Retina (tissue), 1 donor: ENCODE measurements at regions not wholly inside any gene's neighbourhood (a gene's known extent, or its start where the extent isn't known, plus 50 kb on each side); places are given as distances from the start of the nearest gene placed in this dataset.
A peak's percentile ranks its signal among the peaks of the same experiment; 100 is the strongest.

Experiments
- DNase-seq: peaks from one replicate; pipeline ENCODE4 v3.0.0-alpha.2; 2016

GRCh38 chrX:40175511-40176350 is 78.0 kb upstream of the BCOR start:
- peak; percentile 84 for DNase-seq

DNA sequence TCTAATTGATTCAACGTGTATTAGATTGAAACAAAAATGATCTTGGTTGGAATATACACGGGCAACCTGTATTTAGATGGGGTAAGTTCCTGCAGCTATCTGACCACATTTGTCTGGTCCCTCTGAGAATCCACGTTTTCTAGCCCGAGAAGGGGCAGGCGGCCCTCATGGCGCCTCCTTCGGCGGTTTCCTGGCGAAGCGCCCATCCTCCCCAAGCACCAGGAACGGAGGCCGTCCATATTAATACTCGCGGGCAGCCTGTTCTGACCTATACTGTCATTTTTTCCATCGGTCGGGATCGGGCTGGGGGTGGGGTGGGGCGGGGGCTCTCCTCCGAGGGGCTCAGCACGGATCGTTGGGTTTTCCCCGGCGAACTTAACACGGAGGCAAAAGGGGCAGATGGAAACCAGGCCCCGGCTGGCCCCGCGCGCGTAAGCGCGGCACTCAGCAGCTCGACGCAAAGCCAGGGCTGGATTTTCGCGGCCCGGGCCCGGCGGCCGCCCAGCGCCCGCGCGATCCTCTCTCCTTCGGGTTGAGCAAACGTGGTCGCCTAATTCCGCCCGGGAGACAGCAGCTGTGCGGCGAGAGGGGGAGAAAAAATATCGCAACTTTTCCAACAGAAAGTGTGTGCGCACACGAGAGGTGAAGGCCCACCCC is 77.2 kb upstream of the BCOR start:
- peak; percentile 89 for DNase-seq

- peak; percentile 64 for DNase-seq
These were observed 76.5 kb upstream of the BCOR start for GRCh38 chrX:40174001-40174853.

DNA sequence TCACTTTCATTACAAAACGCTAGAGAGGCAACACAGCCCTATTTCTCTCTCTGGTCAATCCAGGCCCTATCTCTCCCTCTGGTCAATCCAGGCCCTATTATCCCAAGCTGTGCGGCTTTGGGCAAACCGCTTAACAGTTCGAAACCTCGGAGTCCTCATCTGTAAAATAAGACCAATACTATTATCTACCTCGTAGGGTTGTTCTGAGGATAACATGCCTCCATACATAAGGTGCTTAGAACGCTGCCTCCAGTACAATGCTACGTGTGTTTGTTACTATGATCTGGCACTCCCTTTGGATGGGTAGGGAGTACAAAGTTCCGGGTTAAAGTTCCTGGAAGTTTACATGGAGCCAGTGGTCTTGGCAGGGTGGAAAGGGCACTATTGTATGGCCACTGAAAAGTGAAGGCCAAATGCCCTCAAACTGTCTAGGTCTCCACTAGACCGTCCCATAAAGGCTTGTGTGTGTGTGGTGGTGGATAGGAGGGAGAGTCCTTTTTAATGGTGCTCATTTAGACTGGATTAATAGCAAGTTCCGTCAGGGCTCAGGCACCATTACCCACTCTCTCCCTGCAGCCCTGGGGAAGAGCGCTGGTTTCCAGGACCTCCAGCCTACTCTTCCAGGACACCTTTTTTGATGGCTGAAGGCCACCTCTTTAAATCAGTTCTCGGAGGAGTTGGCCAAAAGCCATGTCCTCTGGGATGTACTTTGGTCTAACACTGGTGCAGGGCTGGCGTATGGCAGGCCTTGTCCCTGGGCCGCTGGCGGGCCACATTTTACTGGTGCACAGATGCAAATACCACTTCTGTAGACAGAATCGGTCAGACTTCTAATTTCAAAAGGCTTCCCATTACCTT is 75.6 kb upstream of the BCOR start:
- peak; percentile 5 for DNase-seq

DNA sequence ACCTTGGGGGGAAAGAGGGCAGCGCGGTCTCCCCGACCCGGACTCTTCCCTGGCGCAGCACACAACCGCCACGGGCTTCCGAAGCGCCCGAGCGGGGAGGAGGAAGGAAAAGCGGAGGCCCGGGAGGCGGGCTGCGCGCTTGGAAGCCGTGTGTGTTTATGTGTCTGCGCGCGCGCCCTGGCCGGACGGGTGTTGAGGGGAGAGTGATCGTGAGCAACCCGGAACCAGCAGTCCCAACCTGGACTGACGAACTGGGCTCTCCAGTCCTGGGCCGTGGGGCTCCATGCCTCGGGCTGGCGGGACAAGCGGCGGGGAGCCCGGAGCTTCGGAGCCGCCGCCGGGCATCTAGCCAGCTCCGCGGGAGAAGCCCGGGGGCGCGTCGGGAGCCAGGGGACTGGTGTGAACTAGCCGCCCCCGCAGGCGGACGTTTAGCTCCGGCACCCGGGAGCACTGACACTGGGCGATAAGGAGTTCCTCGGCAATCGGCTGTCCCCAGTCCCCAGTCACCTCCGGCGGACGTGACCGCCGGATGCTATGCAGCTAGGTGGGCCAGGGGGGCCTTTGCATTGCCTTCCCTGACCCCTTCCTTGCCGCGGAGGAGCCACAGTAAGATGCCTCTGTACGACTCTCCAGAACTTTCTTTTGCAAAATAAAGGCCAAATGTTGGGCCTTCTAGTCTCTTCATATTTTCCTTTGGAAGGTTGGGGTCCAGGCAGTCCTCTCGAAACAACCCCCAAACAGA is 74.8 kb upstream of the BCOR start:
- no peak for DNase-seq

GRCh38 chrX:40171513-40172400 is 74.0 kb upstream of the BCOR start:
- DNase-seq, result peak; percentile 79

DNA sequence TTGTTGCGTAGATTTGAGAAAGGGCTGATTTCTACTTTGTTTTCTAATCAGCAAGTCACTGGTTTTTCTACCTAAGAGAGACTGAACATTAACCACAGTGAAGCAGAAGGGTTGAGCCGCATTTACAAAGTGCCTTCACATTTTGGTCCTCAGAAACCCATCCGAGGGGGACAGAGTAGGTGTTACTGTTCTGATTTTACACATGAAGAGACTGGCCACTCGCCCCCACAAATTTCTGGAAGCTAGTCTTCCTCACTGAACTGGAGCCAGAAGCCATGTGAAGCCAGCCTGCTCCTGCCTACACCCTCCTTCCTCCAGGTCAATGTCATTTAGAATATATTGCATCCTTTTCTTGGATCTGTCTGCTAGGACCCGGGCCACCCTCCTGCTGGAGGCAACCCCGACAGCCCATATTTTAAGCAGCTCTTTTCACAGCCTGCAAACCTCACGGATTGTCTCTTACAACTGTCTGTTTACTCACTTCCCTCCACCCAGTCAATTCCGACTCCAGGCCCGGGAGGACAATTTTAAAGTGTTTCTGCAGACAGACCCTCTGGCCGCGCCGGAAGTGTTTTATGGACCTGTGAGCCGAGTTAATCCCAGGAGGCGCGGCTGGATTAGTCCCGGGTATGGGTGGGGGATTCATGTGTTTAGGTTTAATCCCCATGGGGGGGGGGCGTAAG is 73.2 kb upstream of the BCOR start:
- DNase-seq, result peak; percentile 48

DNA sequence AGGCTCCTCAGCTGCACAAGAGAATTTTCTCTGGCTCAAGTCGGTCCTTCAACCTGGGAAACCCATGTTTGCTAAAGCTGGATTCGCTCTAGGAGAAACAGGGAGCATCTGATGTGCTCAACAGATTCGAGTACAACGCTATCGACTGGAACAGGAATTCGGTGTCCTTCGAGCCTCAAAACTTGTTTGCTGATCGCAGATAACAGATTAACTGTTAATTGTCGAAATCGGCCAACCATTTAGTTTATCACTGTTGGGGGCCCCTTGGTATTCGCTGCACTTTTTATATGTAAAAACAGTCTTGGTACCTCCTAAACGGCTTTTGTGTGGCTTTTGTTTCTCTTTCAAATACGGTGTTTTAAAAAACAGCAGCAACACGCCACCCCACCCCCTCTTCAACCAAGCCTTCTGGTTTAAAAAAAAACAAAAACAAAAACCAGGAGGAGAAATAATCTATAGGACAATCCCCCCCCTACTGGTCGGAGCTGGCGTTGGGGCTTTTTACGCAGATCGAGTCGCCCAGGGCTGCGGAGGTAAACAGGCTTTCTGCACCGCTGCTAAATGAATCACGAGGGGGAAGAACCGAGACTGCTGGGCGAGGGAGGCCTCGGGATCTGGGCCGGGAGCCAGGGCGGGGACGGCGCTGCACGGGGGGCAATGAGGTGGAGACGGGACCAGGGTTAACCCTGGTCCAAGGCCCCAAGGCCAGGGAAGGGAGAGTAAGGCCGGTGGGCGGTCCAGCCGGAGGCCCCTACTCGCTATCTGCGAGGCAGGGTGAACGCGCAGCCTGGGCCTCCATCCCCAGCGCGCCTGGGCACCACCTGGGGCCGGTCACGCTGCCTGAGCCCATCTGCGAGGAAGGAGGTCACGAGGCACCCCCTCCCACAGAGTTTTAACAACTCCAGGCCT is 71.7 kb upstream of the BCOR start:
- DNase-seq, result peak; percentile 79

- no peak for DNase-seq
These were observed 70.8 kb upstream of the BCOR start for GRCh38 chrX:40168480-40169011.

- DNase-seq, result peak; percentile 77
These were observed 70.2 kb upstream of the BCOR start for GRCh38 chrX:40167850-40168479.

- no peak for DNase-seq
These were observed 69.6 kb upstream of the BCOR start for GRCh38 chrX:40167233-40167849.

DNA sequence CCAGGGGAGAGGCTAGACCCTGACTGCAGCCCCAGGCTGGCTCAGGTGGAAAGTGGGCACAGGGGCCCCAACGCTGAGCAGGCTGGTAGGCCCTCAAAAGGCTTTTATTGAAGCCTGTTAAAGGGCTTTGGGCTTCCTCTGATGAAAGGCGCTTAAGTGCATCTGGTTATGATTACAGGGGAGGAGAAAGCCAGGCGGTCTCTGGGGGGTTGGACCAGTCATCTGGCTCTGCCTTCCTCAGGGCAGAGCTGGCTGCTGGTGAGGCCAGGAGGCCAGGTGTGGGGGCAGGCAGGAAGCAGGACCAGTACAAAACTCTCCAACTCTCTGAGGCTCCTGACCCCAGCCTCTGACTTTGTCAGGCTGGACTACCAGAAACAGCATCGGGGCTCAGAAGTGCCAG is 68.8 kb upstream of the BCOR start:
- peak; percentile 32 for DNase-seq

- no peak for DNase-seq
These were observed 68.1 kb upstream of the BCOR start for GRCh38 chrX:40165861-40166260.

DNA sequence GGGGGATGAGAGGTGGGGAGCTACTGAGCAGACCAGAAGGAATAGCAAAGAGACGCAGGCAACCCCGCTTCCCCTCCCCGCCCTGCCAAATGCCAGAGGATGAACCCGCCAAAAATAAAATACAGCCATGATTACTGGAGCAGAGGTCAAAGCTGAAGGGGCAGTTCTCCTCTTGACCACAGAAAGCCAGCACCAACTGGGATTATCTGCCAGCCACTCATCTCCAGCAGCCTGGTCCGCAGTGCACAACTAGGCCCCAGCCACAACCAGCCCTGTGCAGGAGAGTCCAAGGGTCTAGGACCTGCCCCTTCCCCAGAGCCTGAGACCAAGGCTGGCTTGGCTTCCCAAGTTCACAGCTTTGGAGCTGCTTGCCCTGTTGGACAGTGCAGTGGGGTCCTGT is 67.4 kb upstream of the BCOR start:
- no peak for DNase-seq

DNA sequence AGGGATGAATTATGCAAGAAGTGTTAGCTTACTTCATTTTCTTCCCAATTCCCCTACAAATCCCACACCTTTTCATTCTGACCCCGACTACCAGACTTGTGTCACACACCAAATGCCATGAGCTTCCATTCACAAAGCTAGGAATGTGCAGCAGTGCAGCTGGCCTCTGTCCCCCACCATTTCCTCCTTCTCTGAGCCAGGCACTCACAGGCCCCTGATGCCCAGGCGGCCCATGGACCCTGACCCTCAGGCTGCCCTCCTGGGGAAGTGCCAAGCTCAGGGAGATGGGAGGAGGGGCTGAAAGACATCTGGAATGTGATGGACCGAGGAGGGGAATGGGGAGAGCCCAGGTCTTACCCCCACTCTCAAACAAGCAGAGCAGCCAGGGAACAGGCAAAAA is 67.0 kb upstream of the BCOR start:
- peak; percentile 13 for DNase-seq

- DNase-seq, result peak; percentile 70
These were observed 60.4 kb upstream of the BCOR start for GRCh38 chrX:40158036-40158706.
